Activated T-helper 2 cell treated with anti-CD3 and anti-CD28 coated beads, Interferon-gamma antibody, Interleukin-2, Interleukin-4, amounts not matched to agents 10 μg/mL and 5 μg/mL and 100 μg/mL, durations not matched to agents 14 hours and 24 hours and 36 hours (primary cell): ENCODE measurements at regions not wholly inside any gene's neighbourhood (a gene's known extent, or its start where the extent isn't known, plus 50 kb on each side); places are given as distances from the start of the nearest gene placed in this dataset.

Experiments used
- DNase-seq: peaks from one replicate; pipeline ENCODE4 v3.0.0; 2021; ENCODE audit warnings: low spot score
- H3K27ac Mint-ChIP-seq: one replicate; pipeline ENCODE4 v1.8.0; 2021; ENCODE audit warnings: mixed read lengths
- H3K27me3 Mint-ChIP-seq: one replicate; pipeline ENCODE4 v1.8.0; 2021; ENCODE audit warnings: low read depth, mixed read lengths
- H3K36me3 Mint-ChIP-seq: one replicate; pipeline ENCODE4 v1.8.0; 2021; ENCODE audit warnings: low read depth, mixed read lengths
- H3K4me1 Mint-ChIP-seq: one replicate; pipeline ENCODE4 v1.8.0; 2021; ENCODE audit warnings: low read depth, mixed read lengths
- H3K4me3 Mint-ChIP-seq: one replicate; pipeline ENCODE4 v1.8.0; 2021; ENCODE audit warnings: low read depth, mild to moderate bottlenecking, moderate library complexity, mixed read lengths
- H3K9me3 Mint-ChIP-seq: one replicate; pipeline ENCODE4 v1.8.0; 2021; ENCODE audit warnings: mixed read lengths
- intact Hi-C: fragments of 100-400 bp; cut with micrococcal nuclease; formaldehyde crosslinking; loops from one replicate; pipeline ENCODE4 v1.15.1; 2023

DNA sequence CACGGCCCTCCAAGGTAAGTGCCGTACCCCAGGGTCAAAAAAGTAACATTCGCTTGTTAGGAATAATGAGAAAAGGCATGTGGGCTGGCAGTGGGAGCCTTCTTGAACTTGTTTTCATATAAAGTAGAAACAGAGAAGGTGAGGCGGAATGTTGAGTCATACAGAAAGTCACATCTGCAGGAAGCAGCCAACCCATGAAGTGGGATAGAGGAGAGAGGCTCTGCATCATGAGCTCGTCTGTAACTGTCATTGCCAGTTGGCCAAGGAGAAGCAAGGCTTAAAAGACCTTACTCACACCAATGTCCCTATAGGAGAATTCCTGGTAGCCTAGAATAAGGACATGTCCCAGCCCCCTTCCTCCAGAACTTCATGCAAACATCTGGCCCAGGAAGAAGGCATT is 253.3 kb downstream of the BUD13 start:
- no peak for DNase-seq
- Mint-ChIP-seq H3K27ac (no peak overlapping the region), H3K36me3 (no peaks in the 10 kb centered on the region), H3K4me1 (peaks cover 5% of the 10 kb centered on the region), H3K4me3 (no peak overlapping the region), H3K9me3 (no peaks in the 10 kb centered on the region), H3K27me3 (peaks cover 9% of the 10 kb centered on the region)
- intact Hi-C loops: loop anchor here (10.0 kb wide), 1 partner anchor 175 kb away; no protein-coding TSS in a partner anchor

GRCh38 chr11:116518141-116518540 is 254.6 kb downstream of the BUD13 start:
- DNase-seq: no peak
- intact Hi-C loops: loop anchor here (10.0 kb wide), 1 partner anchor 177 kb away; no protein-coding TSS in a partner anchor
- no peaks in the 10 kb centered on the region for H3K9me3 Mint-ChIP-seq
- H3K4me1 Mint-ChIP-seq: peaks cover 5% of the 10 kb centered on the region
- no peak overlapping the region for H3K27ac Mint-ChIP-seq
- peaks cover 9% of the 10 kb centered on the region for H3K27me3 Mint-ChIP-seq
- H3K36me3 Mint-ChIP-seq: no peaks in the 10 kb centered on the region
- H3K4me3 Mint-ChIP-seq: no peak overlapping the region

GRCh38 chr11:116517584-116517983 is 255.2 kb downstream of the BUD13 start:
- peaks cover 9% of the 10 kb centered on the region for H3K27me3 Mint-ChIP-seq
- H3K4me3 Mint-ChIP-seq: no peak overlapping the region
- intact Hi-C loops: loop anchor here (10.0 kb wide), 1 partner anchor 177 kb away; no protein-coding TSS in a partner anchor
- no peak for DNase-seq
- H3K27ac Mint-ChIP-seq: no peak overlapping the region
- peaks cover 5% of the 10 kb centered on the region for H3K4me1 Mint-ChIP-seq
- no peaks in the 10 kb centered on the region for H3K36me3 Mint-ChIP-seq
- H3K9me3 Mint-ChIP-seq: no peaks in the 10 kb centered on the region

- Mint-ChIP-seq H3K36me3 (no peaks in the 10 kb centered on the region), H3K9me3 (no peaks in the 10 kb centered on the region), H3K4me1 (peaks cover 5% of the 10 kb centered on the region), H3K27ac (no peak overlapping the region), H3K27me3 (peaks cover 5% of the 10 kb centered on the region), H3K4me3 (no peak overlapping the region)
- intact Hi-C loops: loop anchor here (10.0 kb wide), 1 partner anchor 178 kb away; no protein-coding TSS in a partner anchor
- DNase-seq: no peak
Observed at GRCh38 chr11:116517077-116517476, 255.7 kb downstream of the BUD13 start.

- H3K27me3 Mint-ChIP-seq: peaks cover 3% of the 10 kb centered on the region
- H3K4me3 Mint-ChIP-seq: no peak overlapping the region
- H3K9me3 Mint-ChIP-seq: no peaks in the 10 kb centered on the region
- intact Hi-C loops: loop anchor here (10.0 kb wide), 1 partner anchor 179 kb away; no protein-coding TSS in a partner anchor
- no peak overlapping the region for H3K27ac Mint-ChIP-seq
- peaks cover 5% of the 10 kb centered on the region for H3K4me1 Mint-ChIP-seq
- H3K36me3 Mint-ChIP-seq: no peaks in the 10 kb centered on the region
- no peak for DNase-seq
Observed at GRCh38 chr11:116515664-116516184, 257.1 kb downstream of the BUD13 start.

GRCh38 chr11:116513894-116514293 is 258.9 kb downstream of the BUD13 start:
- intact Hi-C loops: loop anchor here (10.0 kb wide), 1 partner anchor 181 kb away; no protein-coding TSS in a partner anchor
- H3K27ac Mint-ChIP-seq: no peak overlapping the region
- DNase-seq: no peak
- no peaks in the 10 kb centered on the region for H3K4me1 Mint-ChIP-seq
- no peak overlapping the region for H3K4me3 Mint-ChIP-seq
- peaks cover under 1% of the 10 kb centered on the region for H3K27me3 Mint-ChIP-seq
- H3K9me3 Mint-ChIP-seq: no peaks in the 10 kb centered on the region
- no peaks in the 10 kb centered on the region for H3K36me3 Mint-ChIP-seq

DNA sequence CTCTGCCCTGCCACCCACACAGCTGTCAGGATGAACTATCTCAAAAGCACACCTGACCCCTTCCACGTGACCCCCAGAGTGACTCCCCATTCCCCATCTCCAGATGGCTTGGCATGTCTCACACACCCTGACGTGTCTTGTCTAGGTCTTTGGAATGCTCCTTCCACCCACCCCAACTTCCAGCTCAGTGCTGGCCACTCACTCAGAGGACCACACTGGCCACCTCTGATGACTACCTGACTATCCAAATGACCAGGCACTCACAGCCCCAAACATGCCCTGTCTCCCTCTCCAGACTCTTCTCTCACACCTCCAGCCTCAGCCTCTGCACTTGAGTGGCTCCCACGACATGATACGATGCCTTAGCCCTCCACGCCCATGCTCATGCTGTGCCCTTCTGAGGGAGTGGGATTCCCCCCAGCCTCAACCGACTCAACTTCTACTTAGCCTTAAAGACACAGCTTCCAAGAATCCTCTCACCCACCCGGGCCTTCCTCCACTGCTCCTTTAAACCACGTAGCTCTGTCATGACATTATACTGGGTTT is 259.4 kb downstream of the BUD13 start:
- no peak for DNase-seq
- intact Hi-C loops: loop anchor here (10.0 kb wide), 1 partner anchor 181 kb away; no protein-coding TSS in a partner anchor
- Mint-ChIP-seq H3K36me3 (no peaks in the 10 kb centered on the region), H3K4me1 (no peaks in the 10 kb centered on the region), H3K27me3 (peaks cover 4% of the 10 kb centered on the region), H3K4me3 (no peak overlapping the region), H3K27ac (no peak overlapping the region), H3K9me3 (no peaks in the 10 kb centered on the region)

DNA sequence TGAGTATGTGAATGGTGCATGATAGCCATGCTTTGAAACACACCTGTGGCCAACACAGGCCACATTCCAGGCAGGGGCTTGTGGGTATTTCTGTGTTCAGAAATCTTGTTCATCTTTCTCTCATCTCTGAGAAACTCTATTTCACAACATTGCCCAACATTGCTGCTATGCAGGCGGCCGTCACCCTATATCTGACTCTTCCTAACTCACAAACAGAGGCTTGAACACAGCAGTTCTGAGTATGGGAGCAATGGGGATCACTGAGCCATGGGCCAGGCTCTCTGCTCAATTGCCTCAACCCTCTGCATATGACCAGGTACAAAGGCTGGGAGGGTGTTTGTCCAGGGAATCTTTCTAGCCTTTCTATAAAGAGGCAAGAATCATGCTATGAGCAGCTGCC is 259.9 kb downstream of the BUD13 start:
- no peak for DNase-seq
- no peak overlapping the region for H3K4me3 Mint-ChIP-seq
- H3K4me1 Mint-ChIP-seq: no peaks in the 10 kb centered on the region
- H3K36me3 Mint-ChIP-seq: no peaks in the 10 kb centered on the region
- no peak overlapping the region for H3K27ac Mint-ChIP-seq
- intact Hi-C loops: loop anchor here (10.0 kb wide), 1 partner anchor 182 kb away; no protein-coding TSS in a partner anchor
- H3K9me3 Mint-ChIP-seq: no peaks in the 10 kb centered on the region
- peaks cover 4% of the 10 kb centered on the region for H3K27me3 Mint-ChIP-seq

DNA sequence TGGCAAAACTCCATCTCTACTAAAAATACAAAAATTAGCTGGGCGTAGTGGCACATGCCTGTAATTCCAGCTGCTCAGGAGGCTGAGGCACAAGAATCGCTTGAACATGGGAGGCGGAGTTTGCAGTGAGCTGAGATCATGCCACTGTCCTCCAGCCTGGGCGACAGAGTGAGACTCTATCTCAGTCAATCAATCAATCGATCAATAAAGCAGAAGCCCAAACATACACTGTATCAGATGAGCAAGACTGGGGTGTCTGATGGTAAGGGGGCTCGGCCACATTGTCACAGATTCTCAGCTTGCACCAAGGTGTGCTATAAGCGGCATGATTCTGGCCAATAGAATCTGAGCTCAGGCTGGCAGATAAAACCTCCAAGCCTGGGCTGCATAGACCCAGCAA is 261.1 kb downstream of the BUD13 start:
- intact Hi-C loops: loop anchor here (10.0 kb wide), 1 partner anchor 183 kb away; no protein-coding TSS in a partner anchor
- DNase-seq: no peak
- Mint-ChIP-seq H3K27ac (no peak overlapping the region), H3K4me1 (no peaks in the 10 kb centered on the region), H3K9me3 (no peaks in the 10 kb centered on the region), H3K27me3 (peaks cover 4% of the 10 kb centered on the region), H3K36me3 (no peaks in the 10 kb centered on the region), H3K4me3 (no peak overlapping the region)

GRCh38 chr11:116510886-116511650 is 261.7 kb downstream of the BUD13 start:
- H3K9me3 Mint-ChIP-seq: no peaks in the 10 kb centered on the region
- H3K27ac Mint-ChIP-seq: no peak overlapping the region
- H3K4me1 Mint-ChIP-seq: no peaks in the 10 kb centered on the region
- intact Hi-C loops: loop anchor here (10.0 kb wide), 1 partner anchor 184 kb away; no protein-coding TSS in a partner anchor
- peaks cover 4% of the 10 kb centered on the region for H3K27me3 Mint-ChIP-seq
- H3K4me3 Mint-ChIP-seq: no peak overlapping the region
- DNase-seq: no peak
- no peaks in the 10 kb centered on the region for H3K36me3 Mint-ChIP-seq

GRCh38 chr11:116510166-116510565 is 262.6 kb downstream of the BUD13 start:
- no peak overlapping the region for H3K27ac Mint-ChIP-seq
- no peaks in the 10 kb centered on the region for H3K4me1 Mint-ChIP-seq
- peaks cover 6% of the 10 kb centered on the region for H3K27me3 Mint-ChIP-seq
- no peak overlapping the region for H3K4me3 Mint-ChIP-seq
- intact Hi-C loops: loop anchor here (10.0 kb wide), 1 partner anchor 185 kb away; no protein-coding TSS in a partner anchor
- H3K36me3 Mint-ChIP-seq: no peaks in the 10 kb centered on the region
- DNase-seq: no peak
- H3K9me3 Mint-ChIP-seq: no peaks in the 10 kb centered on the region

DNA sequence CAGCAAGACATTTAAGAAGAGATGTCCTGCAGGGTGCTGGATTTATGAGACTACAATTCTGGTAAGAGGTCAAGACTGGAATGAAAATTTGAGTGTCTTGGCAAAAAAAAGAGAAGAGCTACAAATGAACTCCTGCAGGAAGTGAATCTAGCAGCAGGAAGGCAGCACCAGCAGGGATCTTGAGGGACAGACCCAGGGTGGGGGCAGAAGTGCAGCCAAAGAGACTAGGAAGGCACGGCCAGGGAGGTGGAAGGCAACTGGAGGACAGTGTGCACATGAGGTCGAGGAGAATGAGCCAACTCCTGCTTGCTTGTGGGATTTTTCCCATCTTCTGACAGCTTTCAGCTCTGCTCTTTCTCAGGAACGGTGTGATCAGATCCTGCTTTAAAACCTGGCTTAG is 263.2 kb downstream of the BUD13 start:
- H3K27me3 Mint-ChIP-seq: peaks cover 6% of the 10 kb centered on the region

More for the DNA sequence above, 263.2 kb downstream of the BUD13 start:
- Mint-ChIP-seq H3K4me1 (no peaks in the 10 kb centered on the region), H3K27ac (no peak overlapping the region), H3K36me3 (no peaks in the 10 kb centered on the region), H3K4me3 (no peak overlapping the region), H3K9me3 (no peaks in the 10 kb centered on the region)
- intact Hi-C loops: no loop called here
- DNase-seq: no peak
